ENCODE measurements at regions not wholly inside any gene's neighbourhood (a gene's known extent, or its start where the extent isn't known, plus 50 kb on each side); places are given as distances from the start of the nearest gene placed in this dataset.

- no peaks in the 10 kb centered on the region for H3K4me1 ChIP-seq (ENCODE audit: control insufficient read depth in 1 of 2, insufficient read depth in 2 of 2, low read length in 2 of 2)
- DNase-seq (ENCODE audit: low read depth, low spot score) (no peak), ATAC-seq (no peak)
- intact Hi-C loops (cut with micrococcal nuclease) = no loop called here
- no peak overlapping the region for H2AFZ ChIP-seq (ENCODE audit: low read depth, low read length, poor library complexity, severe bottlenecking)
- H3K9ac ChIP-seq (ENCODE audit: low read length) = no peak overlapping the region
- H3K27ac ChIP-seq (ENCODE audit: low read depth, low read length) = no peak overlapping the region
- TF ChIP-seq EZH2phosphoT487 (IDR thresholded peaks at IDR 0.05; ENCODE audit: borderline replicate concordance) (no peak), ZNF274 (IDR thresholded peaks at IDR 0.05; ENCODE audit: low read depth, low read length) (no peak), REST (IDR thresholded peaks at IDR 0.05; ENCODE audit: low read depth) (no peak), ZFX (IDR thresholded peaks at IDR 0.05) (no peak), YY1 (IDR thresholded peaks at IDR 0.05; ENCODE audit: extremely low read depth, insufficient replicate concordance, low read depth, low read length) (no peak), FOSL1 (IDR thresholded peaks at IDR 0.05; ENCODE audit: low read depth) (no peak), POLR2AphosphoS5 (IDR thresholded peaks at IDR 0.05; ENCODE audit: low read depth, low read length) (no peak), MAX (IDR thresholded peaks at IDR 0.05) (no peak), CEBPB (IDR thresholded peaks at IDR 0.05; ENCODE audit: low read depth) (no peak)
- H3K9me3 ChIP-seq (ENCODE audit: control insufficient read depth in 1 of 2, insufficient read depth in 1 of 2, low read depth in 1 of 2, low read length in 2 of 2) = peaks cover 5 to 23% of the 10 kb centered on the region in 2 experiments; a peak in 2 of 4 replicates
- H3K79me2 ChIP-seq (ENCODE audit: insufficient read depth, low read length) = no peaks in the 10 kb centered on the region
- H3K4me2 ChIP-seq (ENCODE audit: low read length) = no peak overlapping the region
- BruUV-seq (replicated peaks) = no TSS peak
- POLR2A ChIA-PET = no interaction called here
- no peak overlapping the region for H3K4me3 ChIP-seq (replicated peaks in 1 of 2; ENCODE audit: low read depth in 1 of 2, low read length in 2 of 2)
- RAD21 ChIA-PET (ENCODE audit: low non-redundant PET in 1 of 2, low total read pairs in 2 of 2, uncharacterized antibody in 2 of 2, unreplicated experiment in 2 of 2) = no interaction called here
- H3K27me3 ChIP-seq (ENCODE audit: insufficient read depth, low read length) = no peaks in the 10 kb centered on the region
- H4K20me1 ChIP-seq (ENCODE audit: insufficient read depth) = no peaks in the 10 kb centered on the region; the same call in 1 of the 2 replicates
- CTCF ChIA-PET = no interaction called here
- no peaks in the 10 kb centered on the region for H3K9me2 ChIP-seq (ENCODE audit: insufficient read depth)
- H3K36me3 ChIP-seq (ENCODE audit: control insufficient read depth in 1 of 2, insufficient read depth in 2 of 2, low read length in 2 of 2) = no peaks in the 10 kb centered on the region
These were observed 59.4 kb upstream of the KHDRBS2 start for GRCh38 chr6:62345446-62345845.
